GM18502 (cell line): ENCODE measurements at regions not wholly inside any gene's neighbourhood (a gene's known extent, or its start where the extent isn't known, plus 50 kb on each side); places are given as distances from the start of the nearest gene placed in this dataset.
"Not testable (repeated sequence)": the region's sequence is repeated elsewhere in the genome, so short reads cannot be mapped to it uniquely, and the experiment has no call there.

Experiments used
- ATAC-seq: cut with Tn5 transposase; IDR thresholded peaks from one replicate; pipeline ENCODE4 v1.9.1; 2021; ENCODE audit warnings: mild to moderate bottlenecking; ENCODE audit not compliant: unreplicated experiment, poor library complexity

DNA sequence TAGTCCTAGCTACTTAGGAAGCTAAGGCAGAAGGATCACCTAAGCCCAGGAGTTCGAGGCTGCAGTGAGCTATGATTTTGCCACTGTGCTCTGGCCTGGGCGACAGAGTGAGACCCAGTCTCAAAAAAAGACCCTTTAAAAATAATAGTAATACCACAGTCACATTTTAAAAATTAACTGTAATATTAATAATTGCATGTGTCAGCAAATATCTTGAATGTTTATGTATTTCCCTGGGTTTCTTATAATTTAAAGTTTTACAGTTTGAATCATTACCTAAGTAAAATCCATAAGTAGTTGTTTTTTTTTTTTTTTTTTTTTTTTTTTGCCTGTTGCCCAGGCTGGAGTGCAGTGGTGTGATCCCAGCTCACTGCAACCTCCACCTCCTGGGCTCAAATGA, 69.2 kb downstream of the LYZL2 start:
- no peak for ATAC-seq

DNA sequence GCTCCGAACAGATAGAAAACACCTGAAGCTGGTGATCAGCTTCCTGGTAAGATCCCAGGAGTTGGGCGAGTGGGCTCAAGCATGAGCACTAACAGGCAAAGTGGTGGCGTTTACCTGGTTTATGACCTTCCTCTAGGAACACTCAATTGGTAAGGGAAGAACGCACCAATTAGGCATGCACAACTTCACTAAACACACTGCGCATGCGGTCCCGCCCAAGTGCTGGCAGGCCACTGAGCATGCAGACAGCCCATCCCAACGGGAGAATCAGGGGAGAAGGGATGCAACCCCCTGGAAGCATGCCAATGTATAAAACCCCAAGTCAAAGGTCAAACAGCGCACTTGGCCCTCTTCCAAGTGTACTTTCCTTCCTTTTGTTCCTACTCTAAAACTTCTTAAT, 70.4 kb downstream of the LYZL2 start:
- ATAC-seq, result no peak

DNA sequence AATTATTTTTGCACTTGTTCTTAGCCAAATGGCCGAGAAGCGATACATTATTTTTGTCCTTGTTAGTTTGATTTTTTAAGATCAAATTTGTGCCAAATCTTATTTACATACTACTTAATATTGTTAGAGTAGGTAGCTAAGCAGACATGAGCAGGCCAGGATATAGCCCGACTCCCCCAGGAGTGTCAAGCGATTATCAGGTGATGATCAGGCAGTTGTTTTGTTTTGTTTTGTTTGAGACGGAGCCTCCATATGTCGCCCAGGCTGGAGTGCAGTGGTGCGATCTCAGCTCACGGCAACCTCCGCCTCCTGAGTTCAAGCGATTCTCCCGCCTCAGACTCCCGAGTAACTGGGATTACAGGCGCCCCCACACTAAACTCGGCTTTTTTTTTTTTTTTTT, 71.1 kb downstream of the LYZL2 start:
- no peak for ATAC-seq

- no peak for ATAC-seq
These were observed 71.7 kb downstream of the LYZL2 start for GRCh38 chr10:30557884-30558283.

DNA sequence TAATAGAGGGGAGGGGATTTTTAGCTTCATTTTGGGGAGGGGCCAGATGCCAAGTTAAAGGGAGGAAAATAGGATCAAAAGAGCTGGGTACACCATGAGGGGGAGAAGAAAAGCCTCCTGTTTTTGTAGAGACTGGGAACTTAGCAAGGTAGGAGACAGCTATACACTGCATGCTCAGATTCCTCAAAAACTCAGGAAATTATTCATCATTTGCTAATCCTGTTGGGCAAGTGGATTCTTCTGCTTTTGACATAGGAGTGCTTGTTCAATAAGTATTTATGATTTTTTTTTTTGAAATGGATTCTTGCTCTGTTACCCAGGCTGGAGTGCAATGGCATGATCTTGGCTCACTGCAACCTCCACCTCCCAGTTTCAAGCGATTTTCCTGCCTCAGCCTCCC, 73.4 kb downstream of the LYZL2 start:
- ATAC-seq, result no peak

DNA sequence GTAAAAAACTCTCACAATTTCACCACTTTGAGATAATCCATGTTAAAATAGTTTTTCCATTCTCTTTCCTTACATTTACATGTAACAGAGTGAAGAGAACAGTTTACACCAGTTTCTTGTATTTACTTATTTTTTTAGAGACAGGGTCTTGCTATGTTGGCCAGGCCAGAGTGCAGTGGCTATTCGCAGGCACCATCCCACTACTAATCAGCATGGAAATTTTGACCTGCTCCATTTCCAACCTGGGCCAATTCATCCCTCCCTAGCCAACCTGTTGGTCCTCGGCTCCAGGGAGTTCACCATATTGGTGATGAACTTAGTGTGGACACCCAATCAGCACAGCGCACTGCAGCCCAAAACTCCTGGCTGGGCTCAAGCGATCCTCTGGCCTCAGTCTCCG, 74.1 kb downstream of the LYZL2 start:
- no peak for ATAC-seq

GRCh38 chr10:30554440-30554825, 75.1 kb downstream of the LYZL2 start:
- ATAC-seq, result no peak

DNA sequence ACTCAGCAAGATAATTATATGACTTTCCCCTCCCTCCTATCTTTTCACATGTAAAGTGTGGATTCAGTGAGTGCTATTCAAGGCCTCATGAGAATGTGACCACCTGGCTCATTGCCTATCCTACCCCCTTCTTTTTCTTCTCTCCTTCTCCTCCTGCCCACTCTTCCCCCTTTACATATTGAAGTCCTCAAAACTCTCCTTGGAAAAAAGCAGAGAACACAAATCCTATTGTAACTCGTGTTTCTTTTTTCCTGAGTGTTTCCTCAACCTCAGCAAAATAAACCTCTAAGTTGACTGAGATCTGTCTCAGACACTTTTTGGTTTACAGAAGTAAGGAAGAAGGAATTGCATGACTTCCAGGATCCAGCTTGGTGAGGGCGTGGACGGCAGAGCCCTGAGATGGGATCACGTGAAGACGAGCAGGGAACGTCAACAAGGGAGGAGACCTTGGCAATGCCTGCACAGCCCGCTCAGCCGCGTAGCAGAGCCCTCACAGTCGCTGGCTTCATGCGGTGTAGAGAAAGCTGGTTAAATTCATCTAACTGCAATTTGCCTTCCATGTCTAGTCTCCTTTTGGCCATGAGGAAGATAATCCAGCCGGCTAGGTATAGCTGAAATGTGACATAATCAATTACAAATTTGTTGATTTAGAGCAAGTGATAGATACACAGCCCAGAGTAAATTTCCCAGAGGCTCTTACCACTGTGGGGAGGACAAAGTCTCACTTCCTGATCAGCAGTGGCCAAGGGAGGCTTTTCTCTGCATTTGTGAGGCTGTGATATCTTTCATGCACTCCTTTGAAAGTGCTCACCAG, 75.7 kb downstream of the LYZL2 start:
- ATAC-seq, result no peak

GRCh38 chr10:30553018-30553625, 76.4 kb downstream of the LYZL2 start:
- ATAC-seq, result no peak

DNA sequence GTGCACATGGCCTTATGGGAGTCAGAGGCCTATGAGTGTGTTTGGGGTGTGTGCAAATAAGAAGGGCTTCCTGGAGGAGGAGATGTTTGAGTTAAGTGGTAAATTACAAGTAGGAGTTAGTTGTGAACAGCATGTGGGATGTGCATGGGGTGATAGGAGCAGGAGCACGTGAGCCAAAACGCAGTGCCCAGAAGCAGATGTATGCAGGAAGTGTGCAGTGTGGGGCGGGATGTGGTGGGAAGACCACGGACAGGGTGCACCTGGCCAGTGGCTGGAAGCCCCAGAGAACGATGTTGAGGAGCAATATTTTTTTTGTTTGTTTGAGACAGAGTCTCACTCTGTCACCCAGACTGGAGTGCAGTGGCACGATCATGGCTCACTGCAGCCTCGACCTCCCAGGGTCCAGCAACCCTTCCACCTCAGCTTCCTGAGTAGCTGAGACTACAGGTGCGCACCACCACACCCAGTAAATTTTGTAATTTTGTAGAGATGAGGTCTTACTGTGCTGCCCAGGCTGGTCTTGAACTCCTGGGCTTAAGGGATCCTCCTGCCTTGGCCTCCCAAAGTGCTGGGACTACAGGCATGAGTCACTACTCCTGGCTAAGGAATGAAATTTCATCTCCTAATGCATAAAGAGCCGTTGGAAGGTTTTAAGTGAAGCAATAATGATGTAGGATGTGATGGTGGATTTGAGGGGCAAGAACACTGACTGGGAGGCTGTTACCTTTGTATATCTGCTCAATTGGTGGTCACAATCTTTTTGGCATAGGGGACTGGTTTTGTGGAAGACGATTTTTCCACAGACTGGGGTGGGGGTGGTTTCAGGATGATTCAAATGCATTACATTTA, 78.4 kb downstream of the LYZL2 start:
- ATAC-seq, result no peak

GRCh38 chr10:30549134-30549687, 80.3 kb downstream of the LYZL2 start:
- not testable (repeated sequence) for ATAC-seq

GRCh38 chr10:30546511-30546910, 83.0 kb downstream of the LYZL2 start:
- ATAC-seq, result no peak

- no peak for ATAC-seq
These were observed 86.7 kb downstream of the LYZL2 start for GRCh38 chr10:30542895-30543288.

DNA sequence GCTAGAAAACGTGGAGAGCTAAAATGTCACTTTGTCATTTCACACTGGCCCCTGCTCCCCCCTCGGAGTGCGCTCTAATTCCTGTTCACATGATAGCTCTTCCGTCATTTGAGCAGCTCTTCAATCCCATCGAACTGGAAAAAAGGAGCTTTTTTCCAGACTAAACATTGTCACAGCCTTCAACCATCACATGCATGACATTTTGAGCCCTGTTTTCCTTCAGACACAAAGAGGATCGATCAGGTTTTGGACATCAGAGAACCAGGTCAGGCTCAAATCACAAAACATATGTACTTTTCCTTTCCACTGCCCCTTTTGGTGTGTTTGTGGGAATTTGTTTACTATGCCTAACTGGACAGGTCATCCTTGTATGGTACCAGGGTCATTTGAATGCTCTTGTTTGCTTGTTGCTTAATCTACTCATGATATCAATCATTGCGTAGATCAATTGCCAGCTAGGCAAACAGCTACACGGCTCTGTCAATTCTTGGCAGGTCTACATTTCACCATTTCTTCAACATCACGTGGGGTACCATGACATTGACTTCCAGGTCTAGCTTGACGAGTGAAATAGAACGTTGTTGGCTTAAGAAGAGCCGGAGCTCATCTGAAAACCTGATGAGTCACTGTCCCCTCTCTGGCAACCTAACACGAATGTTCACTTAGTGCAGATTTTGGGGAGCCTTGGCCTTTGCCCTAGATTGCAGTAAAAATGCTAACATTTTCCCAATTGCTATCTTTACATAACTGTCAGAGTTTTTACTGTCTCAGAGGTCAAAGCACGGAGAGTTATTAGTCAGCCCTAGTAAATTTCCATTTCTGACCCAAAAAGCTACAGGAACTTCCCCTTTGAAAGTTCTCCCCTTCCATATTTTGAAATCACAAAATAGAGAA, 87.3 kb downstream of the LYZL2 start:
- ATAC-seq, result no peak

DNA sequence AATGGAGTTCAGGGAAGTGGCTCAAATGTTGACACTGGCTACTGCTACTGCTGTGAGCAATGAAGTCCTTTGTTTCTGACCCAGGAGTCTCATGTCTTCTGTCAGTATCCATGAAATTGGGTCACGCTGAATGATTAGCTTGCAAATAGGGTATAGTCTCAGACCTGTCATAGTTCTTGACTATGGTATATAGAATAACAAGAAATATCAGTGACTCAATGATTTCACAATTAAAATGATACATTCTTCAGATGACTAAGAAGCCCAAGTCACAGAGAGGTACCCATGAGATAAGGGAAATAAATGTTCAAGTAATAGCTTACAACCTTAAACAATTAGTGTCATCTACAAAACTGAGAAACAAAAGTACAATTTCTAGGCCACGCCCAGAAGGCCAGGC, 89.3 kb downstream of the LYZL2 start:
- ATAC-seq, result no peak

GRCh38 chr10:30538086-30538485, 91.5 kb downstream of the LYZL2 start:
- no peak for ATAC-seq

DNA sequence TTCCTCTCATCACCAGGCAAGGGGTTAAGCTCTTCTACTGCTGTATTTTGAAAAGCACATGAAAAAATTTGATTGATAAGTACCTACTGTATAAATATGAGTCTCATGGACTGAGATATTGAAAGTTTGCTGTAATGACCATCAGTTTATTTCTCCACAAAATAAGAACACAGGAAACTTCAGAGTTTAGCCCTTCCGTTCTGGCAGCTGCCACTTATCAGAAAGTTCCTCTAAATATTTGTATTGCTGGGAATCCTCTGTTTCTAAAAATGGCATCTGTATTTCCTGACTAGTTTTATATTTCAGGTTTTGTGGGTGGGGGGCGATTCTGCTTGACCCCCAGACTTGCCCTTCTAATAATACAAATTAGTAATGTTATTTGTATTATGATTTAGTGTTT, 92.0 kb downstream of the LYZL2 start:
- ATAC-seq, result no peak

DNA sequence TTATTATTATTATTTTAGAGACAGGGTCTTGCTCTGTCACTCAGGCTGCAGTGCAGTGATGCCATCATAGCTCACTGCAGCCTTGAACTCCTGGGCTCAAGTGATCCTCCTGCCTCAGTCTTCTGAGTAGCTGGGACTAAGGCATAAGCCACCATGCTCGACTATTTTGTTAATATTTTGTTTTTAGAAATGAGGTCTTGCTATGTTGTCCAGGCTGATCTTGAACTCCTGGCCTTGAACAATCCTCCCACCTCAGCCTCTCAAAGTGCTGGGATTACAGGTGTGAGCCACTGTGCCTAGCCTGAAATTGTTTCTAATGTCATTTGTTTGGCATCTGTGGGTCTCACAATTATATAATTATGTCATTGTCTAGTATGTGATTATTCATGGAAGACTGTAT, 92.4 kb downstream of the LYZL2 start:
- ATAC-seq, result not testable (repeated sequence)

GRCh38 chr10:30536578-30536977, 93.0 kb downstream of the LYZL2 start:
- ATAC-seq, result no peak

- no peak for ATAC-seq
These were observed 93.9 kb downstream of the LYZL2 start for GRCh38 chr10:30535677-30536076.
